GM20000 (cell line): ENCODE measurements at regions not wholly inside any gene's neighbourhood (a gene's known extent, or its start where the extent isn't known, plus 50 kb on each side); places are given as distances from the start of the nearest gene placed in this dataset.

ENCODE experiments used
- DNase-seq: peaks from one replicate; pipeline ENCODE4 v3.0.0; 2012; ENCODE audit warnings: low spot score
- TF ChIP-seq, protein P1 (sequence below): IDR thresholded peaks from 2 replicates; pipeline ENCODE4 v1.5.1; 2012; ENCODE audit warnings: mild to moderate bottlenecking, control low read depth; ENCODE audit errors: extremely low read depth, missing control alignments

DNA sequence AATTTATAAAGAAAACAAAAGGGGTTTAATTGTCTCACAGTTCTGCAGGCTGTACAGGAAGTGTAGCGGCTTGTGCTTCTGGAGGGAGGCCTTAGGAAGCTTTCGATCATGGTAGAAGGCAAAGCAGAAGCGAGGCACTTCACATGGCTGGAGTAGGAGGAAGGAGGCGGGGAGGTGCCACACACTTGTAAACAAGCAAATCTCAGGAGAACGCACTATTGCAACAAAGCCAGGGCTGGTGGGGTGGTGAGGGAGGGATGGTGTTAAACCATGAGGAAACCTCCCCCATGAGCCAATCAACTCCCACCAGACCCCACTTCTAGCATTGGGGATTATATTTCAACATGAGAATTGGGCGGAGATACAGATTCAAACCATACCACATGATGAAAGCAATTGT lies 1116.3 kb downstream of the FAT4 start:
- TF ChIP-seq, protein P1, sequence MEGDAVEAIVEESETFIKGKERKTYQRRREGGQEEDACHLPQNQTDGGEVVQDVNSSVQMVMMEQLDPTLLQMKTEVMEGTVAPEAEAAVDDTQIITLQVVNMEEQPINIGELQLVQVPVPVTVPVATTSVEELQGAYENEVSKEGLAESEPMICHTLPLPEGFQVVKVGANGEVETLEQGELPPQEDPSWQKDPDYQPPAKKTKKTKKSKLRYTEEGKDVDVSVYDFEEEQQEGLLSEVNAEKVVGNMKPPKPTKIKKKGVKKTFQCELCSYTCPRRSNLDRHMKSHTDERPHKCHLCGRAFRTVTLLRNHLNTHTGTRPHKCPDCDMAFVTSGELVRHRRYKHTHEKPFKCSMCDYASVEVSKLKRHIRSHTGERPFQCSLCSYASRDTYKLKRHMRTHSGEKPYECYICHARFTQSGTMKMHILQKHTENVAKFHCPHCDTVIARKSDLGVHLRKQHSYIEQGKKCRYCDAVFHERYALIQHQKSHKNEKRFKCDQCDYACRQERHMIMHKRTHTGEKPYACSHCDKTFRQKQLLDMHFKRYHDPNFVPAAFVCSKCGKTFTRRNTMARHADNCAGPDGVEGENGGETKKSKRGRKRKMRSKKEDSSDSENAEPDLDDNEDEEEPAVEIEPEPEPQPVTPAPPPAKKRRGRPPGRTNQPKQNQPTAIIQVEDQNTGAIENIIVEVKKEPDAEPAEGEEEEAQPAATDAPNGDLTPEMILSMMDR, result no peak
- DNase-seq, result no peak

DNA sequence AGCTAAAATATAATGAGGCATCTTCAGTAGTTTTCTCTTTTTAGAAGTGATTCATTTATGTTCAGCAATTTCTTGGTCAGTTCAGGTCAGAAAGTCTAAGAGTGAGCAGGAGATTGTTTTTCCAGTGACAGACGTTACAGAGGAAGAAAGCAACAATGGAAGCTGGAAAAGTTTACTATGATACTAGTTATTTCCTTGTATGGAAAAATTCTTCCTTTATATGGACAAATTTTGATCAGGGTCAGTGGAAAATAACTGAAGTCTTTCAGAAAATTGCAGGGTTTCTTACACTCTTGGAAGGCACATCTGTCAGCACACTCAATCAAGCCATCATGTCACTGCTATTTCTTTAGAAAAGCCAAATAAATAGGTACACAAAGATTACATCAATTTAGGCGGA lies 1120.7 kb downstream of the FAT4 start:
- DNase-seq, result no peak
- TF ChIP-seq, protein P1, result no peak

DNA sequence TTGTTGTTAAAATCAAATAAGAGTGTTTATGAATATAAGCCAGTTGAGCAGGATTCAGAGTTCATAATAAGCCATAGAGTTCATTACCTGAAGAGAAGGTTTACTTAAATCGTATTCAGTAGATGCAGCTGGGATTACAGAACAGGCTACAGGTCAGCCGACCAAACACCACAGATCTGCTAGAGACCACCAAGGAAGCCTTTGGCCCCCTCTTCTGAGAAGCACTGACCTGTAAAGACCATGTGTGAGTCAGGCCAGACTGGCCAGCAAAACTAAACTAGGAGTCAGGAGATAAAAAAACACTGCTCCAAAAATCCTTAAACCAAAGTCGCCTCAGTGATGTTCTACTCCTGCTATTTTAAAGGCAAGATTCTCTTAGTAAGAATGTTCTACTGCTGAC lies 1125.5 kb downstream of the FAT4 start:
- TF ChIP-seq, protein P1, result no peak
- no peak for DNase-seq

DNA sequence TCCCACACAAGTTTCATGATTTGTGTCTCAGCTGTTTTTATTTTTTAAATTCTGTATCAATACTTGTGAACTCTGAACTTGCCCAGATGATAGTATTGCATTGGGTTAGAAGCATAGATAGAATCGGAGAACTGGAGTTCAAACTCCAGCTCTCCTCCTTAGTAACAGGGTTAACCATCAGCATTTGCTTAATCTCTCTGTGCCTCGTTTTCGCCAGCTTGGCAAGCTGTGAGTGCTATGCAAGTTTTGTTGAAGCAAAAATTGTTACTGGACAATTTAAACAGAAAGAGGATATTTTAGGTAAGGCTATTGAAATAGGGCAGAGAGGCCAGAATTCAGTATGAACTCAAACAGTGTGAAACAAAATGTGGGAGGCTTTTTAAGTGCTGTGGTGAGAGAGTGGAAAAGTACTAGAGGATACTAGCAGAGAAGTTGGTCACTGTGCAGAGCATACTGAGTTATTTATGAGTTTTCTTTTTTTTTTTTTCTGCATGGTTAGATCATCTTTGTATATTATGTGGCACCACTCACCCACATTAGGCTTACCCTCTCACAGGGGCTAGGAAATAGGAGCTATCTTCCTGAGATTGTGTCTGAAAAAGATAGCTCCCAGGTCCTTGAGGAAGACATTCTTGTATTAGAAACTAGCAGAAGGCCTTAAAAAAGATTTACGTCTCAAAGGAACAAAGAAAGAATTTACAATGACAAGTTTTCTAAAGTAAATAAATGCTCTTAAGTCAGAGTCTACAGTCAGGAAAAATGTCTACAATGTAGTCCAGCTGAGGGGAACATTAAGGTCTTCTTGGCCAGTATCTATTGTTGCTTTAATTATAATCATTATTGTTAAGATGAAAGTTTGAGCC lies 1126.6 kb downstream of the FAT4 start:
- DNase-seq, result no peak
- TF ChIP-seq, protein P1, result no peak

DNA sequence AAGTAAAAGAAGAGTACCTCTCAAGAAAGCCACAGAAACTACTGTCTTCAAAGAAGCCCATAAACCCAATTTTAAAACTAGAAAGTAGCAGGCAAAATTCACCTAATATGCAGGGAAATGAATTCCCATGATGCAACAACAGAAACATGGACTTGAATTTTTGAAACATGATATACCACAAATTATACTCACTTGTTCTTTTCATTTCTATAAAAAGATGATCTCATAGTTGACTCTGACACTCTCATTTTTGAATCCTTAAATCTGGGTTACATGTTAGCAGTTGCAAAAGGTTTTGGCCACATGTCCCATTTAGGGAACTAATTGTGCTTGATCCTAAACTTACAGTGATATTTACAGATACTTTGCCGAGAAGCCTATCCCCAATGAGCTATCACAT lies 1130.8 kb downstream of the FAT4 start:
- TF ChIP-seq, protein P1, result no peak
- no peak for DNase-seq

DNA sequence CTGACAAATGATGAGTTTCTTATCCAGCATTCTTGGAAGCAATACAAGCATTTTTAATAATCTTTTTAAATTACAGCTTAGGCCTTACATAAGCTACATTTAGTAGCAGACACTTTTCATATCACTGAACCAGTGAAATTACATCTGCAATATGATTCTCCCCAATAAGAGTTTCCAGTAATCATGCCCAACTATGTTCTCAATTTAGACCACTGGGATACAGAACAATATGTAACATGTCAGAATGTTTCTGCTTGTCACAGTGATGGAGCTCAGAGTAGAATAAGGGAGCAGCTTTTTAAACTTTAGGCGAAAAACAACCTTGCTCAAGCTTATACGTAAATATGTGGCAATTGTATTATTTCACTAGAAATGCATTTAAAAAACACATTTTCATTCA lies 1132.2 kb downstream of the FAT4 start:
- TF ChIP-seq, protein P1, result no peak
- DNase-seq, result no peak

DNA sequence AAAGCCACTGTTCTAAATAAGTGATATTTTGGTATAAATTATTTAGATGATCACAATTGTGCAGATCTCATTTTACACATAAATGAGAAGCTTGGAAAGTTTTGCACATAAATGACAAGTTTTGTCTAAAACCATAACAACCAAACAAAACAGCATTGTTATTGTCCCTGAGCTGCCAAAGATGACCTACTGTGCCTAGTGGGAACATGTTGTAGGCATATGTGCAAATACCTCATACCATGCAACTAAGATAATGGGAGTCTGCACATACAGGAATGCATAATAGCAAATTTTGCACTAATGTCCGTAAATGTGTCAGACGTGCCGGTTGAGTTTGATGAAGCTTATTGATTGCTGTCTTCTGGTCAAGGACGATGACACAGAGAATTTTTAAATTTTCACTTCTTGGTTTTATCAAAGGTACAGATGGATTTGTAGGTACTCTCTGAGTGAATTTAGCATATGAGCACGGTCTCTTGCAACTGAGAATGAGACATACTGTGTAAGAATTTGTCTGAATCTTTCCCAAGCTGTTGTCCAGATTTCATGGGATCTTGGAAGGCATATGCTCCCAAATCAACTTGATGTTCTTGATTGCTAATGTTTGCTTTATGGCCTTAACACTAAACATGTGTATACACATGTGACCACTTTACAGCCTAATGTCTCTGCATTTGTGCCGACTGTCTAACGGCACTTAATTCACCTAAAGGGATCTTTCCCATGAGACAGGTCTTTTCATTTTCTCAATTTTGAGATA lies 1133.5 kb downstream of the FAT4 start:
- TF ChIP-seq, protein P1, result no peak
- DNase-seq, result no peak
